ENCODE measurements at regions not wholly inside any gene's neighbourhood (a gene's known extent, or its start where the extent isn't known, plus 50 kb on each side); places are given as distances from the start of the nearest gene placed in this dataset.

DNA sequence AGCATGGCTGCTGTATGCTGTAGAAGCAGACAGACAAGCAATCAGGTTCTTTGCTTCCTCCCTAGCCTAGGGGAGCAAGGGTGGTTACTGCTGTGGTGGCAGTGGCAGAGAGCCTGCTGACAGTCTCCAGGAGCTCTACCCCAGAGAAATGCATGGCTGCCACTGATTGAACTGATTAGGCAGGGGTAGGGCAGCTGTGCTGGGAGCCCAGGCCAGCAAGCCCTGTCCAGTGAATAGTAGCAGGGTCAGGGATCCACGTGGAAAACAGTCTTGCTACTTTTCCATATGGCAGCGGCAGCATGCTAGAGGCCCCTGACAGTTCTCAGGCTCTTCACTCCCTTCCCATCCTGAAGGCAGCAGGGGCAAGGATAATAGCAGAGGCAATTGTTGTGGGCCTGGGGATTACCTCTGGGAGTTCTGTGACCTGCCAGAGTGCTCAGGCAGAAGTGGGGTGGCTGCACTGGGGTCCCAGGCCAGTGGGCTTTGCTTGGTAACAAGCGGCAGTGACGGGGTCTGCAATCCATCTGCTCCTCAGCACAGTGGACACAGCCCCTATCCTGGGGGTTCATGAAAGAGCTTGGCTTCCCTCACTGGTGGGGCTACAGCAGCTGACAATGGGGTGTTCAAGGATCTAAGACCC is 558.8 kb upstream of the GHITM start:
- ATAC-seq, result no peak
- no peak overlapping the region for H3K27ac ChIP-seq (ENCODE audit: low read length)
- no peak overlapping the region for H3K4me3 ChIP-seq (ENCODE audit: low read length)
- intact Hi-C loops (cut with DNase I), result no loop called here
- 86% methylated on average over 4 of the region's 4 CpGs for WGBS
- H3K9me3 ChIP-seq (ENCODE audit: control insufficient read depth, low read length), result no peaks in the 10 kb centered on the region
- DNase-seq, result no peak
- no peaks in the 10 kb centered on the region for H3K4me1 ChIP-seq (ENCODE audit: control insufficient read depth, insufficient read depth, low read length)
- H3K27me3 ChIP-seq (ENCODE audit: control insufficient read depth, insufficient read depth), result no peaks in the 10 kb centered on the region

DNA sequence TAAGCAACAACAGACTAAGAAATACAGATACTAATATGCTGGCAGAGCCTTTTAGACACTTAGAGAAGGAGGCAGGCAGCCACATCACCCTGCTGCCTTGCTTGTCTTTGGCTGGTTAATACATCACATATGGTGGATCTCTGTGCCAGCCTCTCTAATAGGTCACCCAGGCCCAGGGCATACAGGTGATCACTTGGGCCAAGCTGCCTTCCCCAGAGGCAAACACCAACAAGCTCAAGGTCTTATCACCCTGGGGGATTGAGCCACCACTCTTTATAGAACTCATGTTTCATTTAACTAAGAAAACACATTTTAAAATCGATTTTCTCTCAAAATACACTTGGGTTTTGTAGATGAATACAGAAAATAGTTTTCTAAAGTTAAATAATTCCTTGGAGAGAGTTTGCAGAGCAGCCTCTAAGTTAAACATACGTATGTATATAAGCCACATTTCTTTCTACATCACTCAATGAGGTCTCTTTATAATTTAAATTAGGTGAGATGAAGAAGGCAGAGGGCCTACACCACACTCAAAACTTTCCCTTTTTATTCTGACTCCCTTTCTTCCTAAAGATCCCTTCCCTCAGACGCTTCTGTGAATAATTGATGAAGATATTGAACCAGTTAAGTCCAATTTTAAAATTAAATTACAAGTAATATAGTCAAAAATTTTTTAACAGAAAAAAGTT is 556.8 kb upstream of the GHITM start:
- Histone ChIP-seq H3K9me3 (ENCODE audit: control insufficient read depth, low read length) (no peaks in the 10 kb centered on the region), H3K4me1 (ENCODE audit: control insufficient read depth, insufficient read depth, low read length) (no peaks in the 10 kb centered on the region), H3K27me3 (ENCODE audit: control insufficient read depth, insufficient read depth) (no peaks in the 10 kb centered on the region), H3K4me3 (ENCODE audit: low read length) (no peak overlapping the region), H3K27ac (ENCODE audit: low read length) (no peak overlapping the region)
- WGBS, result 75% methylated on average over 3 of the region's 3 CpGs
- ATAC-seq (no peak), DNase-seq (no peak)
- intact Hi-C loops (cut with DNase I), result no loop called here

DNA sequence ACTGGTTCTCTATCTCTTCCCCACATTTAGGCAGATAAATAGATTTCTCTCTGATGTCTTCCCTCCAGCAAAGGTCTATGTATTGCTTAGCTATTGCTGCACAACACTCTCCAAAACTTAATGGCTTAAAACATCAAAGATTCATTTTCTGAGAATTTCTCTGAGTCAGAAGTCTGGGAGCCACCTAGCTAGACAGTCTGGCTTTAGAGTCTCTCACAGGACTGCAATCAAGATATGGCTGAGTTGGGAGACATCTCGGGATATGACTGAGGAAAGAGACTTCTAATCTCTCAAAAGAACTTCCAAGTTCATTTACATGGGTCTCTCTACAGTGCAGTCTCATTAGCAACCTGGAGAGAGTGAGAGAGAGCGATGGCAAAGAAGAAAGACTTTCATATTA is 553.6 kb upstream of the GHITM start:
- Histone ChIP-seq H3K4me3 (ENCODE audit: low read length) (no peak overlapping the region), H3K27me3 (ENCODE audit: control insufficient read depth, insufficient read depth) (no peaks in the 10 kb centered on the region), H3K9me3 (ENCODE audit: control insufficient read depth, low read length) (no peaks in the 10 kb centered on the region), H3K27ac (ENCODE audit: low read length) (no peak overlapping the region), H3K4me1 (ENCODE audit: control insufficient read depth, insufficient read depth, low read length) (no peaks in the 10 kb centered on the region)
- DNase-seq (no peak), ATAC-seq (no peak)
- intact Hi-C loops (cut with DNase I), result no loop called here
- 79% methylated on average over 2 of the region's 2 CpGs for whole genome bisulfite sequencing

DNA sequence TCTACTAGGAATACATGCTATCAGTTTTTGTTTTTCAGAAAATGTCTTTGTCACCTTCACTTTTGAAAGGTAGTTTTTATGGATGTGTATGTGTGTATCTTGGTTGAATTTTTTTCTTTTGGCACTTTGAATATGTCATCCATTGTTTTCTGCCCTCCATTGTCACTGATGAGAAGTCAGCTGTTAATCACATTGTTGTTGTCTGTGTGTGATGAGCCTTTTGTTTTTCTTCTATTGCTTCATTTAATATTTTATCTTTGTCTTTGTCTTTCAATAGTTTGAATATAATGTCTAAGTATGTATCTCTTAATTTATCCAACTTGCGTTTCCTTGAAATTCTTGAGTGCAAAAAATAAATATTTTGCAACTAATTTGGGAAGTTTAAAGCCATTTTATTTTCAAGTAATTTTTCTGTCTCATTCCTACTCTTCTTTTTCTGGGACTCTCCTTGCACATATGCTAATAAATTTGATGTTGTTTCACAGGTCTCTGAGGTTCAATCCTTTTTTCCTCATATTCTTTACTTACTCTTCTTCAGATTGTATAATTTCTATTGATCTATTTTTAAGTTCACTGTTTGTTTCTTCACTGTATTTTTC is 546.9 kb upstream of the GHITM start:
- Histone ChIP-seq H3K4me1 (ENCODE audit: control insufficient read depth, insufficient read depth, low read length) (no peaks in the 10 kb centered on the region), H3K27ac (ENCODE audit: low read length) (no peak overlapping the region), H3K4me3 (ENCODE audit: low read length) (no peak overlapping the region), H3K27me3 (ENCODE audit: control insufficient read depth, insufficient read depth) (no peaks in the 10 kb centered on the region), H3K9me3 (ENCODE audit: control insufficient read depth, low read length) (no peaks in the 10 kb centered on the region)
- ATAC-seq, result no peak
- 95% methylated on average over 1 of the region's 1 CpG for WGBS
- DNase-seq, result no peak
- intact Hi-C loops (cut with DNase I), result no loop called here

DNA sequence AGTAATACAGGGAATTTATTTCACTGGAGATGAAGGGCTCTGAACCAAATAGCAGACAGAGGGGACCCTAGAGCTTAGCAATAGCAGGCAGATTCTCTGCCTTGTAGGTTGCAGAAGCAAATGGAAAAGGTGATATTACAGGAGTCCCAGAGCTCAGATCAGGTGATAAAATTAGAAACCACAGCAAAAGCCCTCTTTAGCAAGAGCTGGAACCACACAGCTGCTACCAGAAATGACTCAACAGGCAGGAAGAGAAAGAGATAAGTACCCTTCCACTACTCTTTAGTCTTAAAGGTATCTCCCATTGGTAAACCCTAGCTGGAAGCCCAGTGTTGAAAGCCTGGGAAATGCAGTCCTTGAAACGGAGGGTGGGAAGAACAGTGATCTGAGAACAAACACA is 535.6 kb upstream of the GHITM start:
- ATAC-seq, result peak in 1 of 2 donors; percentile 83
- DNase-seq, result no peak
- H3K4me1 ChIP-seq (ENCODE audit: control insufficient read depth, insufficient read depth, low read length), result no peaks in the 10 kb centered on the region
- WGBS, result 56% methylated on average over 1 of the region's 1 CpG
- no peak overlapping the region for H3K4me3 ChIP-seq (ENCODE audit: low read length)
- no peaks in the 10 kb centered on the region for H3K27me3 ChIP-seq (ENCODE audit: control insufficient read depth, insufficient read depth)
- H3K9me3 ChIP-seq (ENCODE audit: control insufficient read depth, low read length), result no peaks in the 10 kb centered on the region
- no peak overlapping the region for H3K27ac ChIP-seq (ENCODE audit: low read length)
- intact Hi-C loops (cut with DNase I), result no loop called here

DNA sequence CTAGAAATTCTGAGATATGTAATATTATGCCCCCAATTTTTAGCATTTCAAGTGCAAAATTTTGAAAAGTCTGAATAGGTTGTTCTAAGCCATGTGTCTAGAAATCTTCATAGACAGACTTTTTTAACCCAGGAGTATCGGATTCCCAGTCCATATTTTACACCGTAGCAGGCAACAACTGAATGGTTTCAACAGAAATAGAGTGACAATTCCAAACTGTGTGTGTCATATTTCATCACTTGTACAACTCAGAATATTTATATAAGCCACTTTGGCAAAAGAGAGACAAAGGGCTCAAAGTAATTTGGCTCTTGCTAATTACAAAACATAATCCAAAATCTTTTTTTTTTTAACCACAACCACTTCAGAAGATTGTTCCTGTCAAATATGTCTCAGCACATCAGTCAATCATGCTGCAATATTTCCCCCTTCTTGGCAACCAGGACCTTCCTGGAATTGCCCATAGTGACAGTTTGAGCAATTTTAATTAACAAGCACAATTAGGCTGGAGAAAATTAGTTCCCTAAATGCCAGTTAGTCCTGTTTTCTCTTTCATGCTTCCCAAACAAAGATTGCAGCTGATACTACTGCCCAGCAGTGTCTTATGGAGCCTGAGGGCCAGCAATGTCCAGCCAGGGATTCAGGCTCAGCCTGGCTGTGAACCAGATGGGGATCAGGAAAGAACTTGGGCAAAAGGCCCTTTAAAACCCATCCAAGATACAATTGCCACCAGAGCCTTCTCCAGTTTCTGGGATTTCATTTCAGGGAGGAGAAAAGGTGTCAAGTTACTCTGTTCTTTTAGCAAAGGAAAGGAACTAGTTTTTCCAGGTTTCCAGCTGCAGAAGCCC is 533.3 kb upstream of the GHITM start:
- Histone ChIP-seq H3K4me3 (ENCODE audit: low read length) (no peak overlapping the region), H3K27me3 (ENCODE audit: control insufficient read depth, insufficient read depth) (no peaks in the 10 kb centered on the region), H3K4me1 (ENCODE audit: control insufficient read depth, insufficient read depth, low read length) (no peaks in the 10 kb centered on the region), H3K9me3 (ENCODE audit: control insufficient read depth, low read length) (no peaks in the 10 kb centered on the region), H3K27ac (ENCODE audit: low read length) (no peak overlapping the region)
- 61% methylated on average over 2 of the region's 2 CpGs for WGBS
- DNase-seq (peak; percentile 15 to 61 (median 46)), ATAC-seq (peak in 1 of 2 donors; percentile 66)
- intact Hi-C loops (cut with DNase I), result no loop called here

DNA sequence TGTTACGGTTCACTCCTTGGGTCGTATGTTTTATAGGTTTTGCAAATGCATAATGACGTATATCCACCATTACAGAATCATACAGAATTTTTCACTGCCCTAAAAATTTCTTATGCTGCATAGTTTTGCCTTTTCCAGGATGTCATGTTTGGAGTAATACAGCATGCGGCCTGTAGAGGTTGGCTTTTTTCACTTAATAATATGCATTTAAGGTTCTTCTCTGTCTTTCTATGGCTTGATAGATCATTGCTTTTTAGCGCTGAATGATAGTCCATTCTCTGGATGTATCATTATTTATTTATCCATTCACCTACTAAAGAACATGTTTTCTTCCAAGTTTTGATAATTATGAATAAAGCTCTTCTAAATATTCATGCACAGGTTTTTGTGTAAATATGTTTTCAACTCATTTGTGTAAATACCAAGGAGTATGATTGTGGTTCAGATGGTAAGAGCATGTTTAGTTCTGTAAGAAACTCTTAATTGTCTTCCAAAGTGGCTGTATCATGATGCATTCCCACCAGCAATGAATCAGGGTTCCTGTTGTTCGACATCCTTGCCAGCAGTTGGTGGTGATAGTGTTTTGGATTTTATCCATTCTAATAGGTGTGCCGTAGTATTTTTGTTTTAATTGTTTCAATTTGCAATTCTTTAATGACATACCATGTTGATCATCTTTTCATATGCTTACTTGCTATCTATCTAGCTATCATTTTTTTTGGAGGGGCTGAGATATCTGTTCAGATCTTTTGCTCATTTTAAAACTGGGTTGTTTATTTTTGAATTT is 531.2 kb upstream of the GHITM start:
- 86% methylated on average over 7 of the region's 7 CpGs for WGBS
- Histone ChIP-seq H3K4me1 (ENCODE audit: control insufficient read depth, insufficient read depth, low read length) (no peaks in the 10 kb centered on the region), H3K9me3 (ENCODE audit: control insufficient read depth, low read length) (no peaks in the 10 kb centered on the region), H3K4me3 (ENCODE audit: low read length) (no peak overlapping the region), H3K27ac (ENCODE audit: low read length) (no peak overlapping the region), H3K27me3 (ENCODE audit: control insufficient read depth, insufficient read depth) (no peaks in the 10 kb centered on the region)
- ATAC-seq, result no peak
- no peak for DNase-seq
- intact Hi-C loops (cut with DNase I), result no loop called here

DNA sequence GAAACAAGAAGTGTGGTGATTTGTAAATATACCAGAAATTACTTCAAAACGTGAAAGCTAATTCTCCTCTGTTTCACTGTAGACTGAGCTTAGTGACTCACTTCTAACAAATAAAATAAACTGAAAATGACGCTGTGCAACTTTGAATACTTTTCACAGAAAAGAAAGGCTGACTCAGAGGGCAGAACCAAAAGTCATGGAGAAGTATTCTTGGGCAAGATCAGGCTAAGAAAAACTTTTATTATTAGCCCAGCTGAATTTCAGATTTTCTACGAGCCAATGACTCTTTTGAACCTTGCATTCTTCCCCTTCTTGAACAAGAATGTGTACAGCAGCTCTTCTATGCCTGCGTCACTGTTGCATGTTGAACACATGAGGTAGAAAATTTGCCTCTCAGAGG is 527.3 kb upstream of the GHITM start:
- Histone ChIP-seq H3K27me3 (ENCODE audit: control insufficient read depth, insufficient read depth) (no peaks in the 10 kb centered on the region), H3K4me3 (ENCODE audit: low read length) (no peak overlapping the region), H3K27ac (ENCODE audit: low read length) (no peak overlapping the region), H3K4me1 (ENCODE audit: control insufficient read depth, insufficient read depth, low read length) (no peaks in the 10 kb centered on the region), H3K9me3 (ENCODE audit: control insufficient read depth, low read length) (no peaks in the 10 kb centered on the region)
- DNase-seq, result no peak
- no peak for ATAC-seq
- 85% methylated on average over 4 of the region's 4 CpGs for WGBS
- intact Hi-C loops (cut with DNase I), result no loop called here

DNA sequence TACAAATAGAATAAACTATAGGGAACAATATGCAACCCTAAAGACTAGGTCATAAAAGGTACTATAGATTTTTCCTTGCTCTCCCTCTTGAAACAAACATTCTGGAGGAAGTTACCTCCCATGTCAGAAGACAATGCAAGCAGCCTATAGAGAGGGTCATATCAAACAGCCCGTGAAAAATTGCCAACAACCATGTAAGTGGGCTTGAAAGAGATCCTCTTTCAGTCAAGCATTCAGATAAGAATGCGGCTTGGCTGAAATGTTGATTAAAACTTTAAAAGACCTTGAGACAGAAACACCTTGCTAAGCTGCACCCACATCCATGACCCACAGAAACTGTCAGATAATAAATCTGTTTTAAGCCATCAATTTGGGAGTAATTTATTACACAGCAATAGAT is 526.6 kb upstream of the GHITM start:
- WGBS, result 41% methylated on average over 2 of the region's 2 CpGs
- Histone ChIP-seq H3K4me3 (ENCODE audit: low read length) (no peak overlapping the region), H3K4me1 (ENCODE audit: control insufficient read depth, insufficient read depth, low read length) (no peaks in the 10 kb centered on the region), H3K9me3 (ENCODE audit: control insufficient read depth, low read length) (no peaks in the 10 kb centered on the region), H3K27ac (ENCODE audit: low read length) (no peak overlapping the region), H3K27me3 (ENCODE audit: control insufficient read depth, insufficient read depth) (no peaks in the 10 kb centered on the region)
- no peak for DNase-seq
- ATAC-seq, result no peak
- intact Hi-C loops (cut with DNase I), result no loop called here

DNA sequence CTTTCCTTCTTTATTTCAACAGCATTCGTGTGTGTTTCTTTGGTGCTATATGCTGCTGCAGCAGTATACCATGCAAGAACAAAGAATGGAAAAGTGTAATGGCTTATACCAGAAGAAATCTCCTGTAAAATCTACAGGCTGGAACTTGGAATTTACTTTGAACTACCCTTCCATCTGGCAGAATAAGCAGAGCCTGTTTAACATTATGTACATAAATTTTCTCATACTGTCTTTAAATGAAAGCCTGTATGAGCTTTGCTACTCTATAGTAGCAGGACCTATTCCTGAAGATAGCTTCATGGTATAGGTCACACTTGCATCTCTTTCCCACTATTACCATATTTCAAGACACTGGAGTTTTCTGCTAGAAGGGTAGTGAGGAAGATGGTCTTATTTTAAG is 522.1 kb upstream of the GHITM start:
- H3K4me1 ChIP-seq (ENCODE audit: control insufficient read depth, insufficient read depth, low read length), result no peaks in the 10 kb centered on the region
- intact Hi-C loops (cut with DNase I), result no loop called here
- no peak overlapping the region for H3K27ac ChIP-seq (ENCODE audit: low read length)
- DNase-seq (no peak), ATAC-seq (no peak)
- no peaks in the 10 kb centered on the region for H3K27me3 ChIP-seq (ENCODE audit: control insufficient read depth, insufficient read depth)
- H3K4me3 ChIP-seq (ENCODE audit: low read length), result no peak overlapping the region
- H3K9me3 ChIP-seq (ENCODE audit: control insufficient read depth, low read length), result no peaks in the 10 kb centered on the region
- WGBS, result 86% methylated on average over 1 of the region's 1 CpG
